HepG2 (cell line): ENCODE measurements at regions not wholly inside any gene's neighbourhood (a gene's known extent, or its start where the extent isn't known, plus 50 kb on each side); places are given as distances from the start of the nearest gene placed in this dataset.

ENCODE experiments used
- ARNT2 ChIP-seq: sonication (generic); formaldehyde crosslinking; IDR thresholded peaks from 2 replicates; pipeline ENCODE4 v1.8.0; 2022; ENCODE audit warnings: mild to moderate bottlenecking, low read depth, missing genetic modification reagents, moderate library complexity
- ATF7-NPFF ChIP-seq: sonication (generic); formaldehyde crosslinking; IDR thresholded peaks from 2 replicates; pipeline ENCODE4 v1.8.1; 2023; ENCODE audit warnings: mild to moderate bottlenecking, low read depth, missing genetic modification reagents, moderate library complexity
- FOXP1 ChIP-seq, 2 experiments: fragments of 450-650 bp in 1 of 2; IDR thresholded peaks; 2 replicates each; pipeline ENCODE4 v1.6.1; 2017 to 2018; ENCODE audit warnings: antibody characterized with exemption in 1 of 2
- HNRNPH1 ChIP-seq: fragments of 200-400 bp; formaldehyde crosslinking; optimal IDR thresholded peaks from 2 replicates; pipeline ENCODE3; 2017; ENCODE audit warnings: mild to moderate bottlenecking, low read depth, low read length
- HOXA7 ChIP-seq: sonication (generic); formaldehyde crosslinking; IDR thresholded peaks from 2 replicates; pipeline ENCODE4 v1.8.1; 2022; ENCODE audit warnings: mild to moderate bottlenecking, missing genetic modification reagents, moderate library complexity
- NPAS2 ChIP-seq: sonication (generic); formaldehyde crosslinking; IDR thresholded peaks from 2 replicates; pipeline ENCODE4 v1.8.0; 2022; ENCODE audit warnings: mild to moderate bottlenecking, missing genetic modification reagents, borderline replicate concordance
- RARA ChIP-seq: IDR thresholded peaks from 2 replicates; pipeline ENCODE4 v1.6.1; 2016; ENCODE audit warnings: missing genetic modification reagents, missing compliant biosample characterization
- SIN3A ChIP-seq: IDR thresholded peaks from 2 replicates; pipeline ENCODE4 v1.6.1; 2011; ENCODE audit warnings: low read depth, mild to moderate bottlenecking, control low read depth, low read length, borderline replicate concordance
- TBX3 ChIP-seq: fragments of 450-650 bp; IDR thresholded peaks from 2 replicates; pipeline ENCODE4 v1.6.1; 2017; ENCODE audit warnings: antibody characterized with exemption, mild to moderate bottlenecking, inconsistent platforms, borderline replicate concordance
- ZSCAN29 ChIP-seq: sonication (generic); formaldehyde crosslinking; conservative IDR thresholded peaks from 2 replicates; pipeline ENCODE4 v1.4.0; 2020; ENCODE audit warnings: mild to moderate bottlenecking, missing genetic modification reagents
- TF ChIP-seq, protein P1 (sequence below): sonication (generic); formaldehyde crosslinking; IDR thresholded peaks from 2 replicates; pipeline ENCODE4 v1.5.1; 2020; ENCODE audit warnings: mild to moderate bottlenecking, missing genetic modification reagents
- TF ChIP-seq, protein P2 (sequence below): sonication (generic); formaldehyde crosslinking; IDR thresholded peaks from 2 replicates; pipeline ENCODE4 v1.4.0; 2020; ENCODE audit warnings: mild to moderate bottlenecking, missing genetic modification reagents
- TF ChIP-seq, protein P3 (sequence below): sonication (generic); formaldehyde crosslinking; IDR thresholded peaks from 2 replicates; pipeline ENCODE4 v1.8.0; 2022; ENCODE audit warnings: mild to moderate bottlenecking, missing genetic modification reagents, moderate library complexity
- TF ChIP-seq, protein P4 (sequence below): sonication (generic); formaldehyde crosslinking; conservative IDR thresholded peaks from 2 replicates; pipeline ENCODE4 v1.8.0; 2022; ENCODE audit warnings: mild to moderate bottlenecking, moderate library complexity, missing genetic modification reagents
- TF ChIP-seq, protein P5 (sequence below): sonication (generic); formaldehyde crosslinking; IDR thresholded peaks from 2 replicates; pipeline ENCODE4 v1.5.1; 2020; ENCODE audit warnings: mild to moderate bottlenecking, missing genetic modification reagents, borderline replicate concordance

DNA sequence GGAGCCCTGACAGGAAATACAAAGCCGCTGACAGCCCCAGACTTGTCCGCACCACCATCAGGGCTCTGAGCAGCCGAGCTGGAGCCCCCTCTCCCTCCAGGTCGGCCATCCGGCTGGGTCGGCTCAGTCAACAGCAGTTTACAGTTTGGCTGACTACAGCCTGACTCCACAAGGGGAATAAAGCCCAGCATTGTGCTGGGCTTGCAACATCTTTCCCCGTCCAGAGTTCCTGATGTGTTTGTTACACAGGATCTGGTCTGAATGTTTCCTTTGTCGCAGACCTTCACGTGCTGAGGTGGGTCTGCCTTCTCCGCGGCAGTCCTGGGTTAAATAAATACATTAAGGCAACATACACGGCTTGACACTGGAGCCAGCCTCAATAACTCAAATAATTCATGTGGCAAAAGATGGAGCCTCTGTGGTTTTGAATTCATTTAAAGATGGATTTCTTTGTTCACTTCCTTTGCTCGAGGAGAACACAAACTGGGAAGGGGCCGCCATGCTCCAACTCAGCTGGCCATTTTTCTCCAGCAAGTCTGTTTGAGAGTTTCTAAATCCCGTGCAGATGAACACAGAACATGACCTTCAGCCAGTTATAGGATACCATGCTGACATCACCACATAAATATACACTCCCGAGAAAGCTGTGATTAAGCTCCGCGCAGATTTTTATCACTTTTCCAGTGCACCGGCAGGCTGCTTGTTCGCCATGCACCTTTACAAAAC is 192.1 kb downstream of the WDR11 start (continued):
- TF ChIP-seq FOXP1 (IDR thresholded peaks at IDR 0.05) (peak; percentile 70), FOXP1 (CRISPR knock-in tag; IDR thresholded peaks at IDR 0.05) (peak; percentile 85; the same call in 1 of the 2 replicates), ATF7-NPFF (CRISPR knock-in tag) (no peak), NPAS2 (no peak), SIN3A (no peak), RARA (peak; percentile 39; the same call in 1 of the 2 replicates), ARNT2 (CRISPR knock-in tag) (no peak), ZSCAN29 (CRISPR knock-in tag) (0 out of 2 replicates have a peak, but pooled peaks have one; percentile 63), TBX3 (no peak), HOXA7 (CRISPR knock-in tag) (no peak), HNRNPH1 (no peak)
- TF ChIP-seq, protein P1, sequence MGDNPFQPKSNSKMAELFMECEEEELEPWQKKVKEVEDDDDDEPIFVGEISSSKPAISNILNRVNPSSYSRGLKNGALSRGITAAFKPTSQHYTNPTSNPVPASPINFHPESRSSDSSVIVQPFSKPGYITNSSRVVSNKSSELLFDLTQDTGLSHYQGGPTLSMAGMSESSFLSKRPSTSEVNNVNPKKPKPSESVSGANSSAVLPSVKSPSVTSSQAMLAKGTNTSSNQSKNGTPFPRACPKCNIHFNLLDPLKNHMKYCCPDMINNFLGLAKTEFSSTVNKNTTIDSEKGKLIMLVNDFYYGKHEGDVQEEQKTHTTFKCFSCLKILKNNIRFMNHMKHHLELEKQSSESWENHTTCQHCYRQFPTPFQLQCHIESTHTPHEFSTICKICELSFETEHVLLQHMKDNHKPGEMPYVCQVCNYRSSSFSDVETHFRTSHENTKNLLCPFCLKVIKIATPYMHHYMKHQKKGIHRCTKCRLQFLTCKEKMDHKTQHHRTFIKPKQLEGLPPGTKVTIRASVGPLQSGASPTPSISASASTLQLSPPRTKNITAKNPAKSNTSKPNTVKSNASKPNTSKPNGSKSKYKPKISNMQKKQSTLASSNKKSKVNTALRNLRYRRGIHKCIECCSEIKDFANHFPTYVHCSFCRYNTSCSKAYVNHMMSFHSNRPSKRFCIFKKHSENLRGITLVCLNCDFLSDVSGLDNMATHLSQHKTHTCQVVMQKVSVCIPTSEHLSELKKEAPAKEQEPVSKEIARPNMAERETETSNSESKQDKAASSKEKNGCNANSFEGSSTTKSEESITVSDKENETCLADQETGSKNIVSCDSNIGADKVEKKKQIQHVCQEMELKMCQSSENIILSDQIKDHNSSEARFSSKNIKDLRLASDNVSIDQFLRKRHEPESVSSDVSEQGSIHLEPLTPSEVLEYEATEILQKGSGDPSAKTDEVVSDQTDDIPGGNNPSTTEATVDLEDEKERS (CRISPR knock-in tag): no peak
- TF ChIP-seq, protein P2, sequence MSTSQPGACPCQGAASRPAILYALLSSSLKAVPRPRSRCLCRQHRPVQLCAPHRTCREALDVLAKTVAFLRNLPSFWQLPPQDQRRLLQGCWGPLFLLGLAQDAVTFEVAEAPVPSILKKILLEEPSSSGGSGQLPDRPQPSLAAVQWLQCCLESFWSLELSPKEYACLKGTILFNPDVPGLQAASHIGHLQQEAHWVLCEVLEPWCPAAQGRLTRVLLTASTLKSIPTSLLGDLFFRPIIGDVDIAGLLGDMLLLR (CRISPR knock-in tag): no peak
- TF ChIP-seq, protein P3, sequence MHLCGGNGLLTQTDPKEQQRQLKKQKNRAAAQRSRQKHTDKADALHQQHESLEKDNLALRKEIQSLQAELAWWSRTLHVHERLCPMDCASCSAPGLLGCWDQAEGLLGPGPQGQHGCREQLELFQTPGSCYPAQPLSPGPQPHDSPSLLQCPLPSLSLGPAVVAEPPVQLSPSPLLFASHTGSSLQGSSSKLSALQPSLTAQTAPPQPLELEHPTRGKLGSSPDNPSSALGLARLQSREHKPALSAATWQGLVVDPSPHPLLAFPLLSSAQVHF: no peak
- TF ChIP-seq, protein P4, sequence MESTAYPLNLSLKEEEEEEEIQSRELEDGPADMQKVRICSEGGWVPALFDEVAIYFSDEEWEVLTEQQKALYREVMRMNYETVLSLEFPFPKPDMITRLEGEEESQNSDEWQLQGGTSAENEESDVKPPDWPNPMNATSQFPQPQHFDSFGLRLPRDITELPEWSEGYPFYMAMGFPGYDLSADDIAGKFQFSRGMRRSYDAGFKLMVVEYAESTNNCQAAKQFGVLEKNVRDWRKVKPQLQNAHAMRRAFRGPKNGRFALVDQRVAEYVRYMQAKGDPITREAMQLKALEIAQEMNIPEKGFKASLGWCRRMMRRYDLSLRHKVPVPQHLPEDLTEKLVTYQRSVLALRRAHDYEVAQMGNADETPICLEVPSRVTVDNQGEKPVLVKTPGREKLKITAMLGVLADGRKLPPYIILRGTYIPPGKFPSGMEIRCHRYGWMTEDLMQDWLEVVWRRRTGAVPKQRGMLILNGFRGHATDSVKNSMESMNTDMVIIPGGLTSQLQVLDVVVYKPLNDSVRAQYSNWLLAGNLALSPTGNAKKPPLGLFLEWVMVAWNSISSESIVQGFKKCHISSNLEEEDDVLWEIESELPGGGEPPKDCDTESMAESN (CRISPR knock-in tag): no peak
- TF ChIP-seq, protein P5, sequence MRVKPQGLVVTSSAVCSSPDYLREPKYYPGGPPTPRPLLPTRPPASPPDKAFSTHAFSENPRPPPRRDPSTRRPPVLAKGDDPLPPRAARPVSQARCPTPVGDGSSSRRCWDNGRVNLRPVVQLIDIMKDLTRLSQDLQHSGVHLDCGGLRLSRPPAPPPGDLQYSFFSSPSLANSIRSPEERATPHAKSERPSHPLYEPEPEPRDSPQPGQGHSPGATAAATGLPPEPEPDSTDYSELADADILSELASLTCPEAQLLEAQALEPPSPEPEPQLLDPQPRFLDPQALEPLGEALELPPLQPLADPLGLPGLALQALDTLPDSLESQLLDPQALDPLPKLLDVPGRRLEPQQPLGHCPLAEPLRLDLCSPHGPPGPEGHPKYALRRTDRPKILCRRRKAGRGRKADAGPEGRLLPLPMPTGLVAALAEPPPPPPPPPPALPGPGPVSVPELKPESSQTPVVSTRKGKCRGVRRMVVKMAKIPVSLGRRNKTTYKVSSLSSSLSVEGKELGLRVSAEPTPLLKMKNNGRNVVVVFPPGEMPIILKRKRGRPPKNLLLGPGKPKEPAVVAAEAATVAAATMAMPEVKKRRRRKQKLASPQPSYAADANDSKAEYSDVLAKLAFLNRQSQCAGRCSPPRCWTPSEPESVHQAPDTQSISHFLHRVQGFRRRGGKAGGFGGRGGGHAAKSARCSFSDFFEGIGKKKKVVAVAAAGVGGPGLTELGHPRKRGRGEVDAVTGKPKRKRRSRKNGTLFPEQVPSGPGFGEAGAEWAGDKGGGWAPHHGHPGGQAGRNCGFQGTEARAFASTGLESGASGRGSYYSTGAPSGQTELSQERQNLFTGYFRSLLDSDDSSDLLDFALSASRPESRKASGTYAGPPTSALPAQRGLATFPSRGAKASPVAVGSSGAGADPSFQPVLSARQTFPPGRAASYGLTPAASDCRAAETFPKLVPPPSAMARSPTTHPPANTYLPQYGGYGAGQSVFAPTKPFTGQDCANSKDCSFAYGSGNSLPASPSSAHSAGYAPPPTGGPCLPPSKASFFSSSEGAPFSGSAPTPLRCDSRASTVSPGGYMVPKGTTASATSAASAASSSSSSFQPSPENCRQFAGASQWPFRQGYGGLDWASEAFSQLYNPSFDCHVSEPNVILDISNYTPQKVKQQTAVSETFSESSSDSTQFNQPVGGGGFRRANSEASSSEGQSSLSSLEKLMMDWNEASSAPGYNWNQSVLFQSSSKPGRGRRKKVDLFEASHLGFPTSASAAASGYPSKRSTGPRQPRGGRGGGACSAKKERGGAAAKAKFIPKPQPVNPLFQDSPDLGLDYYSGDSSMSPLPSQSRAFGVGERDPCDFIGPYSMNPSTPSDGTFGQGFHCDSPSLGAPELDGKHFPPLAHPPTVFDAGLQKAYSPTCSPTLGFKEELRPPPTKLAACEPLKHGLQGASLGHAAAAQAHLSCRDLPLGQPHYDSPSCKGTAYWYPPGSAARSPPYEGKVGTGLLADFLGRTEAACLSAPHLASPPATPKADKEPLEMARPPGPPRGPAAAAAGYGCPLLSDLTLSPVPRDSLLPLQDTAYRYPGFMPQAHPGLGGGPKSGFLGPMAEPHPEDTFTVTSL (CRISPR knock-in tag): peak; percentile 66; the same call in 1 of the 2 replicates
